Activated CD4-positive, alpha-beta memory T cell treated with anti-CD3 and anti-CD28 coated beads for 36 hours (primary cell): ENCODE measurements at regions not wholly inside any gene's neighbourhood (a gene's known extent, or its start where the extent isn't known, plus 50 kb on each side); places are given as distances from the start of the nearest gene placed in this dataset.
"Not testable (repeated sequence)": the region's sequence is repeated elsewhere in the genome, so short reads cannot be mapped to it uniquely, and the experiment has no call there.

Experiments used
- CTCF ChIA-PET: fragments of 350-600 bp; sonication (Branson Sonifier 250); formaldehyde crosslinking; loops from one replicate; lab custom pipeline; 2021; ENCODE audit warnings: antibody characterized with exemption, inconsistent platforms; lab: Charles Lee
- POLR2A ChIA-PET: fragments of 350-600 bp; sonication (Branson Sonifier 250); formaldehyde crosslinking; loops from one replicate; lab custom pipeline; 2021; ENCODE audit warnings: antibody characterized with exemption; lab: Charles Lee
- DNase-seq: peaks from one replicate; pipeline ENCODE4 v3.0.0-alpha.2; 2020
- H3K27ac Mint-ChIP-seq: one replicate; pipeline ENCODE4 v1.8.0; 2021; ENCODE audit warnings: mixed read lengths
- H3K27me3 Mint-ChIP-seq: one replicate; pipeline ENCODE4 v1.8.0; 2021; ENCODE audit warnings: mixed read lengths
- H3K36me3 Mint-ChIP-seq: one replicate; pipeline ENCODE4 v1.8.0; 2021; ENCODE audit warnings: mixed read lengths
- H3K4me1 Mint-ChIP-seq: one replicate; pipeline ENCODE4 v1.8.0; 2021; ENCODE audit warnings: low read depth, mixed read lengths
- H3K4me3 Mint-ChIP-seq: one replicate; pipeline ENCODE4 v1.8.0; 2021; ENCODE audit warnings: mild to moderate bottlenecking, mixed read lengths
- H3K9me3 Mint-ChIP-seq: one replicate; pipeline ENCODE4 v1.8.0; 2021; ENCODE audit warnings: mixed read lengths
- intact Hi-C: fragments of 100-400 bp; cut with micrococcal nuclease; formaldehyde crosslinking; loops from one replicate; pipeline ENCODE4 v1.15.1; 2023

DNA sequence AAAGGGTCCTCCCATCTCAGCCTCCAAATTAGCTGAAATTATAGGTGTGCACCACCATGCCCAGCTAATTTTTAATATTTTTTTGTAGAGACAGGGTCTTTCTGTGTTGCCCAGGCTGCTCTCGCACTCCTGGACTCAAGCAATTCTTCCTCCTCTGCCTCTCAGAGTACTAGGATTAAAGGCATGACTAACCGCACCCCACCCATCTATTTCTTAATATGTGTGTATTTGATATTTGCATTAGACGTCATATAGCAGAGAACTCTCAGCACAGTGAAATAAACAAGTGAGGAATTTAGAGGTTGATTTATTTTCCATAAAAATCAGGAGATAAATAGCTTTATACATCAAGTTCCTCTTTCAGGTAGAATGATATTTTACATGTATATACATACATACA is 213.5 kb downstream of the FSIP2 start:
- Mint-ChIP-seq H3K36me3 (no peaks in the 10 kb centered on the region), H3K9me3 (no peaks in the 10 kb centered on the region), H3K4me1 (no peaks in the 10 kb centered on the region), H3K4me3 (no peak overlapping the region), H3K27ac (no peak overlapping the region), H3K27me3 (no peaks in the 10 kb centered on the region)
- ChIA-PET POLR2A (no interaction called here), CTCF (no interaction called here)
- DNase-seq: no peak
- intact Hi-C loops: no loop called here

DNA sequence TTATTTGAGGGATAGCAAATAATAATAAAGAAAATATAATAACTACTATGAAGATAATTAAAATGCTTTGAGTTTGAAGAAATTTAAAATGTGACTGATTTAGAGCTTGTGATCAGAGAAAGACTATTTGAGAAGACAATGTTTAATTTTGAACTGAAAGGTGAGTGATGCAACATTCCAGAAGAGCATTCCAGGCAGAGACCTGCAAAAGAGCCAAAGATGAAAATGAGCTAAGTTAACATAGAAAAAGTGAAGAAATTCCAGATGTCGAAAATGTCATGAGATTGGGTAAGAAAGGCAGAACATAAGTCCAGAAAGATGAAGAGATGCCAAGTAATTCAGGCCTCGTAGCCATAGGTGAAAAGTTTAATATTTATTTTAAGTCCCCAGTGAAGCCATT is 215.8 kb downstream of the FSIP2 start:
- ChIA-PET CTCF (no interaction called here), POLR2A (no interaction called here)
- no peaks in the 10 kb centered on the region for H3K4me1 Mint-ChIP-seq
- no peak overlapping the region for H3K4me3 Mint-ChIP-seq
- peaks cover 8% of the 10 kb centered on the region for H3K9me3 Mint-ChIP-seq
- no peak for DNase-seq
- no peaks in the 10 kb centered on the region for H3K36me3 Mint-ChIP-seq
- H3K27me3 Mint-ChIP-seq: no peaks in the 10 kb centered on the region
- intact Hi-C loops: no loop called here
- no peak overlapping the region for H3K27ac Mint-ChIP-seq

DNA sequence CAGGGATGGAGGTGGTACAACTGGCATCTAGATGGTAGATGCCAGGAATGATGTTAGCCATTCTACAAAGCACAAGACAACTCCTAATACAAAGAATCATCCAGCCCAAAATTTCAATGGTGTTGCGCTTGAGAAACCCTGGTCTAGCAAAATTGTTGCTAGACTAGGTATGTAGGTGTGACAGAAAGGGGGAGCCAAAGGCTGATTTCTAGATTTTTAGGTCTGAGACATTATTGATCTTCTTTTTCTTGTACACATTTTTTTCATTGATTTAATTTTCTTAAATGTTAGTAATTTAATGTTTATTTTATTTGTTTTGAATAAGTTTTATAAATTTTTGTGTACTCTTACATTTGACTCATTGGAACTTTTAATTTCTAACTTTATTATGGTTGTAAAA is 216.4 kb downstream of the FSIP2 start:
- Mint-ChIP-seq H3K4me3 (no peak overlapping the region), H3K36me3 (no peaks in the 10 kb centered on the region), H3K27me3 (no peaks in the 10 kb centered on the region), H3K9me3 (peaks cover 15% of the 10 kb centered on the region), H3K27ac (no peak overlapping the region), H3K4me1 (no peaks in the 10 kb centered on the region)
- DNase-seq: no peak
- intact Hi-C loops: no loop called here
- CTCF ChIA-PET: no interaction called here
- POLR2A ChIA-PET: no interaction called here

GRCh38 chr2:185967335-185967734 is 228.7 kb downstream of the FSIP2 start:
- peaks cover 3% of the 10 kb centered on the region for H3K9me3 Mint-ChIP-seq
- no peaks in the 10 kb centered on the region for H3K36me3 Mint-ChIP-seq
- H3K4me3 Mint-ChIP-seq: no peak overlapping the region
- H3K27ac Mint-ChIP-seq: no peak overlapping the region
- ChIA-PET POLR2A (no interaction called here), CTCF (no interaction called here)
- DNase-seq: no peak
- no peaks in the 10 kb centered on the region for H3K4me1 Mint-ChIP-seq
- intact Hi-C loops: no loop called here
- H3K27me3 Mint-ChIP-seq: no peaks in the 10 kb centered on the region

DNA sequence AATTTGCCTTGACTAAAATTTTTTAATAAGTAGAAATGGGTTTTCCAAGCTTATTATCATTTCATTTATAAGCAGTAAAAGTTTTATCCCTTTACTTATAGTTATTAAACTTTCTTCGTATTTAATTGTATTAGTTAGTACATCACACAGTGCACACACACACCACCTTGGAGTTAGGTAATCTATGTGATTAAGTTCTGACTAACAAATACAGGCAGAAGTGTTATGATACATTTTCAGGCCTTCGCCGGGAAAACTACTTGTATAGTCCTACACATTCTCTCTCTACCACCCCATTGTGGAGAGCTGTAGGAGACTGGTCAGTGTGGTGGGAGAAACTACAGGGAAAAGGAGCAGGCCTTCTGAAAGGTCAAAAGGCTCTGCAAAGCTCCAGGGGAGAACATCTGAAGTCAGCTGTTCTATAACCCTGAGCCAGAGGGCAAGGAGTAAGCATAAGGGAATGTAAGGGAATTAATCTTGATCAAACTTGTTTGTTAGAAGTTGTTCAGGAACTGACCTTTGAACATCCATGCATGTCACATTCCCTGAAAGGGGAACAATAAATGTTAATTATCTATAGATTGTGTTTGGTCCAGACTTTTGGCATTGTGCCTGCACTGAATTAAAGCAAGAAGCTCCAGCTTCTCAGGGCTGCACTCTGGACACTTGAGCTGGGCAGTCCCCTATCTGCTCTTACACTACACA is 231.7 kb downstream of the FSIP2 start:
- Mint-ChIP-seq H3K36me3 (peaks cover 1% of the 10 kb centered on the region), H3K9me3 (peaks cover 9% of the 10 kb centered on the region), H3K27me3 (no peaks in the 10 kb centered on the region), H3K27ac (no peak overlapping the region), H3K4me1 (no peaks in the 10 kb centered on the region), H3K4me3 (no peak overlapping the region)
- intact Hi-C loops: no loop called here
- DNase-seq: no peak
- POLR2A ChIA-PET: no interaction called here
- CTCF ChIA-PET: no interaction called here

DNA sequence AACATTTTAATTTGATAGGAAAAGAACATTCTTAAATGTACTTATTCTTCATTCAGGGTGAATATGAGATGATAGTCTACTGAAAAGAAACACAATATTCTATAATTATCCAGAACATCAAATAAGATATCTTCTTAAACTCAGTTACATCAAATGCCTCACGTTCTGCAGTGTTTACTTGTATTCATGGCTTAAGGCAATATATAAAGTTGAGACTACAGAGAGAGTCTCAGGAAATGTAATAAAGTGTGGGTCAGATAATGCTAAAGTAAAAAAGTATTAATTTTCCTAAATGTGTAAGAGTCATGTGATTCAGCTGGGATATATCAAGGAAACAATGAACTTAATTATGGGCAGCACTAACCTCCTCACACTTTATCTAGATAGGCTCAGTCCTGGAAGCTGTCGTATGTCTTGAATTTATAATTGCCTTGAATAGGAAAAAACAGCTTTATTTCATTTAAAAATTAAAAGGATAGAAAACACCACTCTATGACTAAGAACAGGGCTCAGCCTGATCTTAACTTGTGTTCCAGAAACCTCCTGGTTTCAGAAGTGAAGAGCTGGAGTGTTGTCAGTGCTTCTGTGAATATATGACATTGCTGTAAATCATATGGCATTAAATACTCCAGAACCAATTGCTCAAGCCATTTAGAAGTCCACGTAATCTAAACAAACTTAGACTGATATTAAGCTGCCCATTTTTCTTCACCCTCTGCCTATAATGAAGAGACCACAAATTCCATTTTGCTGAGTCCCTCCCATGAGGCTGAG is 240.2 kb downstream of the FSIP2 start:
- no peaks in the 10 kb centered on the region for H3K27me3 Mint-ChIP-seq
- ChIA-PET CTCF (no interaction called here), POLR2A (no interaction called here)
- H3K4me1 Mint-ChIP-seq: no peaks in the 10 kb centered on the region
- peaks cover 4% of the 10 kb centered on the region for H3K9me3 Mint-ChIP-seq
- no peak overlapping the region for H3K27ac Mint-ChIP-seq
- peaks cover 1% of the 10 kb centered on the region for H3K36me3 Mint-ChIP-seq
- intact Hi-C loops: loop anchor here (5.0 kb wide), 1 partner anchor 278 kb away; no protein-coding TSS in a partner anchor
- no peak for DNase-seq
- H3K4me3 Mint-ChIP-seq: no peak overlapping the region

- DNase-seq: no peak
- Mint-ChIP-seq H3K27ac (no peak overlapping the region), H3K9me3 (no peaks in the 10 kb centered on the region), H3K27me3 (no peaks in the 10 kb centered on the region), H3K36me3 (no peaks in the 10 kb centered on the region), H3K4me1 (no peaks in the 10 kb centered on the region), H3K4me3 (no peak overlapping the region)
- ChIA-PET POLR2A (no interaction called here), CTCF (interaction anchor here (0.6 kb wide), 1 partner anchor 276 kb away, joined by 3 read pairs; no protein-coding TSS in a partner anchor)
- intact Hi-C loops: loop anchor here (5.0 kb wide), 1 partner anchor 278 kb away; no protein-coding TSS in a partner anchor
Measured at GRCh38 chr2:185979546-185980071, 241.0 kb downstream of the FSIP2 start.

GRCh38 chr2:185980944-185981343 is 242.3 kb downstream of the FSIP2 start:
- Mint-ChIP-seq H3K27me3 (no peaks in the 10 kb centered on the region), H3K4me3 (no peak overlapping the region), H3K4me1 (no peaks in the 10 kb centered on the region), H3K36me3 (no peaks in the 10 kb centered on the region), H3K27ac (no peak overlapping the region), H3K9me3 (no peaks in the 10 kb centered on the region)
- DNase-seq: no peak
- intact Hi-C loops: no loop called here
- CTCF ChIA-PET: no interaction called here
- POLR2A ChIA-PET: no interaction called here

GRCh38 chr2:185984670-185985069 is 246.1 kb downstream of the FSIP2 start:
- H3K36me3 Mint-ChIP-seq: no peaks in the 10 kb centered on the region
- no peak overlapping the region for H3K4me3 Mint-ChIP-seq
- H3K27ac Mint-ChIP-seq: no peak overlapping the region
- H3K27me3 Mint-ChIP-seq: no peaks in the 10 kb centered on the region
- no peaks in the 10 kb centered on the region for H3K9me3 Mint-ChIP-seq
- no peak for DNase-seq
- POLR2A ChIA-PET: no interaction called here
- intact Hi-C loops: no loop called here
- H3K4me1 Mint-ChIP-seq: no peaks in the 10 kb centered on the region
- CTCF ChIA-PET: no interaction called here

DNA sequence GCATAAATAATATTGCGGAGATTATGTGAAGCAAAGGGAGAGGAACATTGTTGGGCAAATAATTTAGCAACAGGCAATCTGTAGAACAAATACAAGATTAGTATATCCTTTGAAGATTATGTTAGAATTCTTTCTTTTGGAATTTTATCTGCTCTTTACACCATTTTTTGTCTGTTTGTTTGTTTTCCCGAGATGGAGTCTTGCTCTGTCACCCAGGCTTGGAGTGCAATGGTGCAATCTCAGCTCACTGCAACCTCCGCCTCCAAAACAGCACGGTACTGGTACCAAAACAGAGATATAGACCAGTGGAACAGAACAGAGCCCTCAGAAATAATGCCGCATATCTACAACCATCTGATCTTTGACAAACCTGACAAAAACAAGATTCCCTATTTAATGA is 250.3 kb downstream of the FSIP2 start:
- intact Hi-C loops, CTCF ChIA-PET, H3K4me3 Mint-ChIP-seq, DNase-seq, H3K9me3 Mint-ChIP-seq, POLR2A ChIA-PET, H3K36me3 Mint-ChIP-seq, H3K27ac Mint-ChIP-seq, H3K27me3 Mint-ChIP-seq, H3K4me1 Mint-ChIP-seq: not testable (repeated sequence)

DNA sequence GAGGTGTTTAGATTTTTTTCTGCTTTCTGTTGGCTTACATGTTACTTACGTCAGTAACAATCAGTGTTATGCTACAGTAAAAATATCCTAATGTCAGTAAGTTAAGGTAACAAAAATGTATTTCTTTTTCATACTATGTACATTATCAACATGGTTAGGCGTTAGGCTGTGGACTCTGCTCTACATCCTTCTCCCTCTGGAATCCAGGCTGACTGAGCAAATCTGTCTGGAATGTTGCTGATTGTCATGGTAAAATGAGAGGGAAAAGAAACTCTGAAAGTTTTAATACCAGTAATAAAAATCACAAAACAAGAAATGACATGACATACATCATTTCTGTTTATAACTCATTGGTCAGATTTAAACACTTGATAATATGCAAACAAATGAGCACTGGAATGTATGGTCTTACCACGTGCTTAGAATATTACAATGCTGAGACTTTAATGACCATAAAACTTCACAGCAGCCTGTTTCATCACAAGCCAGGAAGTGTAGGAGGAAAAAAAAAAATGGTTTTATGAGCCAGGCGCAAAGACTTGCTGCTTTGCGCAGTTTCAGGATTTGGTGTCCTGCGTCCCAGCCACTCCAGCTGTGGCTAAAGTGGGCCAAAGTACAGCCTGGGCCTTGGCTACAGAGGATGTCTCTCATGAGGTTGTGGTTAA is 252.4 kb downstream of the FSIP2 start:
- POLR2A ChIA-PET: no interaction called here
- H3K4me1 Mint-ChIP-seq: no peaks in the 10 kb centered on the region

DNA sequence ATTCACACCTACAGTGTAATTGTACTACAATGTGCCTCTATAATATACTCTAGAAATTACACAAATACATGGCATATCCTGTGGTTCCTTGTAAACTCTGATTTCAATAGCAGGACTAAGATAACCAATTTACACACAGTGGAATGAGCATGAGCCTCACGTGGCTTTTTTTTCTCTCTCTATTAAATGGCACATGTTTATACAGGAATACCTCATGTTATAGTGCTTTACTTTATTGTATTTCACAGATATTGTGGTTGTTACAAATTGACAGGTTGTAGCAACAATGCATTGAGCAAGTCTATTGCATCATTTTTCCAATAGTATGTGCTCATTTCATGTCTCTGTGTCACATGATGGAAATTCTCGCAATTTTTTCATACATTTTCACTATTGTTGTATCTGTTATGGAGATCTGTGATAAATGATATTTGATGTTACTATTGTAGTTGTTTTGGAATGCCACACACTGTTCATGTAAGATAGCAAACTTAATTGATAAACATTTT is 260.0 kb downstream of the FSIP2 start:
- H3K36me3 Mint-ChIP-seq: no peaks in the 10 kb centered on the region
- intact Hi-C loops: loop anchor here (10.0 kb wide), 1 partner anchor 486 kb away; the partner anchor contains the start of gene ZC3H15
- H3K4me1 Mint-ChIP-seq: peaks cover 3% of the 10 kb centered on the region
- no peak for DNase-seq
- CTCF ChIA-PET: no interaction called here
- H3K27ac Mint-ChIP-seq: no peak overlapping the region
- no peak overlapping the region for H3K4me3 Mint-ChIP-seq
- POLR2A ChIA-PET: no interaction called here
- H3K9me3 Mint-ChIP-seq: no peaks in the 10 kb centered on the region
- H3K27me3 Mint-ChIP-seq: no peaks in the 10 kb centered on the region

More for the DNA sequence above, 252.4 kb downstream of the FSIP2 start:
- Mint-ChIP-seq H3K4me3 (no peak overlapping the region), H3K27ac (no peak overlapping the region), H3K27me3 (no peaks in the 10 kb centered on the region), H3K9me3 (no peaks in the 10 kb centered on the region), H3K36me3 (no peaks in the 10 kb centered on the region)
- DNase-seq: no peak
- intact Hi-C loops: loop anchor here (10.0 kb wide), 1 partner anchor 494 kb away; the partner anchor contains the start of gene ZC3H15
- CTCF ChIA-PET: no interaction called here
